NB4 (cell line): ENCODE measurements at regions not wholly inside any gene's neighbourhood (a gene's known extent, or its start where the extent isn't known, plus 50 kb on each side); places are given as distances from the start of the nearest gene placed in this dataset.

Experiments
- CTCF ChIP-seq: IDR thresholded peaks from one replicate; pipeline ENCODE4 v1.5.1; 2012; ENCODE audit warnings: low read depth, low read length
- MYC ChIP-seq: IDR thresholded peaks from 2 replicates; pipeline ENCODE4 v1.6.1; 2011; ENCODE audit warnings: low read depth, low read length
- POLR2A ChIP-seq: IDR thresholded peaks from 2 replicates; pipeline ENCODE4 v1.6.1; 2011; ENCODE audit warnings: mild to moderate bottlenecking; ENCODE audit not compliant: insufficient read length; ENCODE audit errors: extremely low read depth

GRCh38 chr9:85208666-85209065 lies 533.1 kb downstream of the AGTPBP1 start:
- TF ChIP-seq CTCF: no peak
- TF ChIP-seq POLR2A: no peak
- no peak for TF ChIP-seq MYC
